ENCODE measurements at regions not wholly inside any gene's neighbourhood (a gene's known extent, or its start where the extent isn't known, plus 50 kb on each side); places are given as distances from the start of the nearest gene placed in this dataset.
A peak's percentile ranks its signal among the peaks of the same experiment; 100 is the strongest.

DNA sequence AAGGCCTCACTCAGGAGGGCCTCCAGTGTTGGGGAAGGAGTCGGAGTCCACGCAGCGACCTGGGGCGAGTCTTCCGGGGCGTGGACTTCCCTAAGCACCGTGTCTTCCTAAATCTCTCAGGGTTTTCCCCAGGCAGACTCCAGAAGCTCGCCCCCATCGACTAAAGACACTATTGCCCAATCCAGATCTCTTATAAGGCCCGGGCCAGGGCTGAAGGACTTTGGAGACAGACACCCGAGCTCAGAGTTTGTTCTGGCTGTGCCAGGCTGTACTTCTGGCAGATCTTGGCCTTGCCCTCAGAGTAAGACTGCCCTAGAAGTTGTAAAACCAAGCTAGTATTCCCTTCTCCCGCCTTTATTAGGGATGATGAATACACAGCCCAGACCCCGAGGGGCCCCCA lies 191.4 kb downstream of the BUD13 start:
- no peak for DNase-seq (ENCODE audit: low spot score)
- in situ Hi-C loops (cut with MboI; ENCODE audit: low pct_unique_long_range_greater_than_20kb, low sequenced_read_pairs, unreplicated experiment): no loop called here
- TF ChIP-seq, protein P1, sequence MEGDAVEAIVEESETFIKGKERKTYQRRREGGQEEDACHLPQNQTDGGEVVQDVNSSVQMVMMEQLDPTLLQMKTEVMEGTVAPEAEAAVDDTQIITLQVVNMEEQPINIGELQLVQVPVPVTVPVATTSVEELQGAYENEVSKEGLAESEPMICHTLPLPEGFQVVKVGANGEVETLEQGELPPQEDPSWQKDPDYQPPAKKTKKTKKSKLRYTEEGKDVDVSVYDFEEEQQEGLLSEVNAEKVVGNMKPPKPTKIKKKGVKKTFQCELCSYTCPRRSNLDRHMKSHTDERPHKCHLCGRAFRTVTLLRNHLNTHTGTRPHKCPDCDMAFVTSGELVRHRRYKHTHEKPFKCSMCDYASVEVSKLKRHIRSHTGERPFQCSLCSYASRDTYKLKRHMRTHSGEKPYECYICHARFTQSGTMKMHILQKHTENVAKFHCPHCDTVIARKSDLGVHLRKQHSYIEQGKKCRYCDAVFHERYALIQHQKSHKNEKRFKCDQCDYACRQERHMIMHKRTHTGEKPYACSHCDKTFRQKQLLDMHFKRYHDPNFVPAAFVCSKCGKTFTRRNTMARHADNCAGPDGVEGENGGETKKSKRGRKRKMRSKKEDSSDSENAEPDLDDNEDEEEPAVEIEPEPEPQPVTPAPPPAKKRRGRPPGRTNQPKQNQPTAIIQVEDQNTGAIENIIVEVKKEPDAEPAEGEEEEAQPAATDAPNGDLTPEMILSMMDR (IDR thresholded peaks at IDR 0.05; ENCODE audit: extremely low read depth, insufficient read depth, missing control alignments): no peak

DNA sequence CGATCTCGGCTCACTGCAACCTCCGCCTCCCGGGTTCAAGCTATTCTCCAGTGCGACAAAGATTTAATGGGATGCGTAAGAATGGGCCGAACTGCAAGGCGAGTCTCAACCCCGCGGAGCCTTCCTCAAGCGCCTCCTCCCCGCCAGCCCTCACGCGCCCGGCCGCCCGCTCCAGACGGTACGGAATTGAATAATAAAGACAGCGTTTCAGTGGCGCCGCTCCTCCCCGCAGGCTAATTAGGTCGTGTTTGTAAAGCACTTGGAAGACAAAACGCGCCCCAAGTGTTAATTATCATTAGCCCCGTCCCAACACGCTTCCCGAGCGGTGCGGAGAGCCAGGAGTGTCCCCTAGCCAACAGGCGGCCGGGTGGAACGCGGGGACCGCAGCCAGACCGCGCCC lies 192.0 kb downstream of the BUD13 start:
- in situ Hi-C loops (cut with MboI; ENCODE audit: low pct_unique_long_range_greater_than_20kb, low sequenced_read_pairs, unreplicated experiment): no loop called here
- TF ChIP-seq, protein P1 (IDR thresholded peaks at IDR 0.05; ENCODE audit: extremely low read depth, insufficient read depth, missing control alignments): no peak
- DNase-seq (ENCODE audit: low spot score): no peak

DNA sequence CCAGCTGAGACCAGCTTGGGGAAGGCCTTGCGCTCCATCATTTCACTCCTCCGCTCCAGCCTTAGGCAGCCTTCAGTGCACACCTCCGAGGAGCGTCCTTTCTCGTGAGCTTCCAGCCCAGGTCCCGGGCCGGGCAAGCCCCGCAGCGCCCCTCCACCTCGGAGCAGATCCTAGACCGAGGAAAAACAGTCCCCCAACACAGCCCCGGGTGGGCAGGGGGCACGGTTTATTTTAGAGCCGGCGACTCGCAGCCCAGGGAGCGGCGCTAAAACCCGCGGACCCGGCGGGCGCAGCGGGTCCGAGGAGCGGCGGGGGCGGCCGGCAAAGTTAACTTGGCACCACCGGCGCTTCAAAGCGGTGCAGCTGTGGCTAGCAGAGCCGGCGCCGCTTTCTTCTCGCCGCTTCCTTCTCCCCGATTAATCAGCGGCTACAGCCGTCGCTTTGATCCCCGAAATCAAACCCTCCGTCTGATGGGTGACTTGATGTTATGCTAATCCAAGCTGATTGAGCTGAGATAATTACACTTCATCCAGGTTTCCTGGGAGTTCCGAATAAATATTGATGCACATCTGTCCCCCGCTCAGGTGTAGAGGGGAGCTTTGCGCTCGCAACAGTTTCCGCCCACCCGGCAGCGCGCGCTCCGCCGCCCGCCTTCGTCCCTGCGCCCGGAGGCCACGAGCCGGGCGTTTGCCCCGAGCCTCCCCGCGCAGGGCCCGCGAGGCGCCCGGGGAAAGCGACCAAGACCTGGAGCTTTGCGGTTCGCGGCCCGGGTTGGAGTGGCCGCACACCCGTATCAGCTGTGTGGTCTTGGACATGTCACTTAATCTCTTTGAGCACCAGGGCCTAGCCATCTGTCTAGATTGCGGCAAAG lies 192.7 kb downstream of the BUD13 start:
- DNase-seq (ENCODE audit: low spot score): peak; percentile 36
- in situ Hi-C loops (cut with MboI; ENCODE audit: low pct_unique_long_range_greater_than_20kb, low sequenced_read_pairs, unreplicated experiment): no loop called here

DNA sequence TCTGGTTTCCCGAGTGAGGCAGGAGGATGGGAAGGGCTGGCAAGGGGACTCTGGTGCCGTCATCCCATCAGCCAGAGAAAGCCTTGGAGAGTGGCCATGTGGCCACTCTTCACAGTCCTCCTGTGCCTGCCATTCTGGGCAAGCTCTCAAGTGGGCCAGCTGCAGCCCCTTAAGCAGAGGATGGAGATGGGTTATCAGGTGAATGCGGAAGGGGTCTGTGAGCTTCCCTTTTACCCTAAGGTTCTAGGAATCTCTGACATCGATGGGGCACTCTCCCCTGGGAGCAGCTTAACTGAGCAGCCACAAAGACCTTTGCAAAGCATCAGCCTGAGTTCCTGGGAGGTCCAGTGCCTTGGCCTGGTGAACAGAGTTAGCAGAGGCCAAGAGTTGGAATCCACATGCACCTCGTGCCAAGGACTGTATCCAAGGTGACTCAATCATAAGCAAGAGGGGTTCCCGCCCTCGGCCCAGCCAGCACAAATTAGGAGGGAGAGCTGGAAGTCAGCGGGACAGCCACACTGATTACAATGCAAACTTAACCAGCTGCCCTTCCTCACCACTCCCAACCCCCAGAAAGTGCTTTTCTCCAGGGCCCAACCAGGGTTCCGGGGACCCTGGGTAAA lies 193.6 kb downstream of the BUD13 start:
- no peak for DNase-seq (ENCODE audit: low spot score)
- TF ChIP-seq, protein P1 (IDR thresholded peaks at IDR 0.05; ENCODE audit: extremely low read depth, insufficient read depth, missing control alignments): no peak
- in situ Hi-C loops (cut with MboI; ENCODE audit: low pct_unique_long_range_greater_than_20kb, low sequenced_read_pairs, unreplicated experiment): no loop called here

More for the DNA sequence above, 192.7 kb downstream of the BUD13 start:
- TF ChIP-seq, protein P1 (IDR thresholded peaks at IDR 0.05; ENCODE audit: extremely low read depth, insufficient read depth, missing control alignments): no peak

DNA sequence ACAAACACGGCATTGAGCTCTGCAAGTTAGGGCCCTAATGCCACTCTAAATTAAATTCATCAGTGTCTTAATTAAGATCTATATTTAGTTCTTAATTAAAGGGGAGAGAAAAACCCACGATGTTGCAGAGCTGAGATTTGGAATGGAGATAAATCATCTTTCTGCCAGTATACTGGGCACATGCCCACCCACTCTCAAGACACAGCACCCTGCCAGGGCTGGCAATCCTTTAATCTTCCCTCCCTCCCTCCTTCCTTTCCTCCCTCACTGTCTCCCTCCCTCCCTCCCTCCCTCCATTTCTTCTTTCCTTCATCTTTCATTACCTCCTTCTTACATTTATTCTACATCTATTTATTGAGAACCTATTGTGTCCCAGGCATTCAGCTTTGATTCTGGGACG lies 194.8 kb downstream of the BUD13 start:
- DNase-seq (ENCODE audit: low spot score): no peak
- TF ChIP-seq, protein P1 (IDR thresholded peaks at IDR 0.05; ENCODE audit: extremely low read depth, insufficient read depth, missing control alignments): no peak
- in situ Hi-C loops (cut with MboI; ENCODE audit: low pct_unique_long_range_greater_than_20kb, low sequenced_read_pairs, unreplicated experiment): no loop called here

DNA sequence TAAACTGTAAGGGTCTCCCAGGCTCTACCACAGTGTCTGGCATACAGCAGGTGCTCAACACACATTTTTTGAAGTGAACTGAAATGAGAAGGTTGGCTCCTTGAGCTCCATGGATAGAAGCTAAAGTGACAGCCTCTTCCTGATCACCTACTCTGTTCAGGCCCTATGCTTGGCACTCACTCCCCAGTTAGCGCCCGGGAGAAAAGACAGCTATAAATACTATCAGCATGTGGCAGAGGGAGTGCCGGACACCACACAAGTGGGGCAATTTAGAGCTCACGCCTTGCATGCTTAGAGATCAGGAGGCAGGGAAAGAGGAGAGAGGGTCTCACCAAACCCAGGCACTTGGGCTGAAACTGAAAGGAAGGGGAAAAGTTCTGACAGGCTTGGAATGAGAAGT lies 195.5 kb downstream of the BUD13 start:
- TF ChIP-seq, protein P1 (IDR thresholded peaks at IDR 0.05; ENCODE audit: extremely low read depth, insufficient read depth, missing control alignments): no peak
- DNase-seq (ENCODE audit: low spot score): no peak
- in situ Hi-C loops (cut with MboI; ENCODE audit: low pct_unique_long_range_greater_than_20kb, low sequenced_read_pairs, unreplicated experiment): no loop called here

Data from GM13977 (cell line).